ENCODE measurements at regions not wholly inside any gene's neighbourhood (a gene's known extent, or its start where the extent isn't known, plus 50 kb on each side); places are given as distances from the start of the nearest gene placed in this dataset.
"Not testable (repeated sequence)": the region's sequence is repeated elsewhere in the genome, so short reads cannot be mapped to it uniquely, and the experiment has no call there.

DNA sequence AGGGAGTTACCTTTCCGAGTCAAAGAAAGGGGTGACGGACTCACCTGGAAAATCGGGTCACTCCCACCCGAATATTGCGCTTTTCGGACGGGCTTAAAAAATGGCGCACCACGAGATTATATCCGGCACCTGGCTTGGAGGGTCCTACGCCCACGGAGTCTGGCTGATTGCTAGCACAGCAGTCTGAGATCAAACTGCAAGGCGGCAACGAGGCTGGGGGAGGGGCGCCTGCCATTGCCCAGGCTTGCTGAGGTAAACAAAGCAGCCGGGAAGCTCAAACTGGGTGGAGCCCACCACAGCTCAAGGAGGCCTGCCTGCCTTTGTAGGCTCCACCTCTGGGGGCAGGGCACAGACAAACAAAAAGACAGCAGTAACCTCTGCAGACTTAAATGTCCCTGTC, 72.6 kb upstream of the RORB start:
- DNase-seq (ENCODE audit: low read depth in 2 of 2), result not testable (repeated sequence)

- DNase-seq (ENCODE audit: low read depth in 2 of 2), result no peak
These were observed 65.7 kb upstream of the RORB start for GRCh38 chr9:74431467-74431866.

- no peak for DNase-seq (ENCODE audit: low read depth in 2 of 2)
These were observed 53.9 kb upstream of the RORB start for GRCh38 chr9:74443036-74443750.

- DNase-seq (ENCODE audit: low read depth in 2 of 2), result no peak
These were observed 52.8 kb upstream of the RORB start for GRCh38 chr9:74444369-74444768.

Data from stimulated activated CD4-positive, alpha-beta T cell treated with anti-CD3 and anti-CD28 coated beads, Interleukin-1b, Interleukin-23, amount 100 ng/mL, for 1 hour (primary cell).